ENCODE measurements at regions not wholly inside any gene's neighbourhood (a gene's known extent, or its start where the extent isn't known, plus 50 kb on each side); places are given as distances from the start of the nearest gene placed in this dataset.
A peak's percentile ranks its signal among the peaks of the same experiment; 100 is the strongest.

GRCh38 chr2:239564587-239564986 is 163.8 kb upstream of the HDAC4 start:
- Mint-ChIP-seq H3K4me3 (no peak overlapping the region), H3K36me3 (ENCODE audit: low read depth) (no peaks in the 10 kb centered on the region), H3K27me3 (ENCODE audit: low read depth) (peaks cover 16% of the 10 kb centered on the region), H3K27ac (no peak overlapping the region), H3K9me3 (no peaks in the 10 kb centered on the region), H3K4me1 (peaks cover 17% of the 10 kb centered on the region)
- TF ChIP-seq CTCF (IDR thresholded peaks at IDR 0.05; ENCODE audit: unreplicated experiment in 3 of 3) = no peak

GRCh38 chr2:239563561-239563960 is 162.7 kb upstream of the HDAC4 start:
- Mint-ChIP-seq H3K4me3 (no peak overlapping the region), H3K4me1 (peaks cover 10% of the 10 kb centered on the region)
- no peak for TF ChIP-seq CTCF (IDR thresholded peaks at IDR 0.05; ENCODE audit: unreplicated experiment in 3 of 3)

GRCh38 chr2:239561446-239562001 is 160.7 kb upstream of the HDAC4 start:
- Mint-ChIP-seq H3K27me3 (ENCODE audit: low read depth) (peaks cover 11% of the 10 kb centered on the region), H3K9me3 (no peaks in the 10 kb centered on the region), H3K4me1 (peaks cover 5% of the 10 kb centered on the region), H3K4me3 (no peak overlapping the region), H3K36me3 (ENCODE audit: low read depth) (no peaks in the 10 kb centered on the region), H3K27ac (no peak overlapping the region)
- no peak for TF ChIP-seq CTCF (IDR thresholded peaks at IDR 0.05; ENCODE audit: unreplicated experiment in 3 of 3)

More at GRCh38 chr2:239563561-239563960, 162.7 kb upstream of the HDAC4 start:
- no peak overlapping the region for H3K27ac Mint-ChIP-seq
- H3K36me3 Mint-ChIP-seq (ENCODE audit: low read depth) = no peaks in the 10 kb centered on the region
- no peaks in the 10 kb centered on the region for H3K9me3 Mint-ChIP-seq
- H3K27me3 Mint-ChIP-seq (ENCODE audit: low read depth) = peaks cover 10% of the 10 kb centered on the region

GRCh38 chr2:239559417-239560261 is 158.8 kb upstream of the HDAC4 start:
- TF ChIP-seq CTCF (IDR thresholded peaks at IDR 0.05; ENCODE audit: unreplicated experiment in 3 of 3) = no peak
- Mint-ChIP-seq H3K27ac (no peak overlapping the region), H3K27me3 (ENCODE audit: low read depth) (peaks cover 14% of the 10 kb centered on the region), H3K4me3 (no peak overlapping the region), H3K36me3 (ENCODE audit: low read depth) (no peaks in the 10 kb centered on the region), H3K9me3 (no peaks in the 10 kb centered on the region), H3K4me1 (peaks cover 5% of the 10 kb centered on the region)

GRCh38 chr2:239558661-239559060 is 157.8 kb upstream of the HDAC4 start:
- TF ChIP-seq CTCF (IDR thresholded peaks at IDR 0.05; ENCODE audit: unreplicated experiment in 3 of 3) = no peak
- Mint-ChIP-seq H3K27me3 (ENCODE audit: low read depth) (peaks cover 23% of the 10 kb centered on the region), H3K27ac (peak overlapping the region in 1 of 3 experiments; percentile 17), H3K4me1 (peaks cover 5% of the 10 kb centered on the region), H3K4me3 (no peak overlapping the region), H3K36me3 (ENCODE audit: low read depth) (no peaks in the 10 kb centered on the region), H3K9me3 (no peaks in the 10 kb centered on the region)

All from nephron (organoid).